GM12873 (cell line): ENCODE measurements at regions not wholly inside any gene's neighbourhood (a gene's known extent, or its start where the extent isn't known, plus 50 kb on each side); places are given as distances from the start of the nearest gene placed in this dataset.

Experiments used
- CTCF ChIP-seq: IDR thresholded peaks from 2 replicates; pipeline ENCODE4 v1.5.1; 2012; ENCODE audit warnings: low read depth, mild to moderate bottlenecking, moderate library complexity, low read length, control low read depth; ENCODE audit not compliant: insufficient read depth; ENCODE audit errors: missing control alignments

DNA sequence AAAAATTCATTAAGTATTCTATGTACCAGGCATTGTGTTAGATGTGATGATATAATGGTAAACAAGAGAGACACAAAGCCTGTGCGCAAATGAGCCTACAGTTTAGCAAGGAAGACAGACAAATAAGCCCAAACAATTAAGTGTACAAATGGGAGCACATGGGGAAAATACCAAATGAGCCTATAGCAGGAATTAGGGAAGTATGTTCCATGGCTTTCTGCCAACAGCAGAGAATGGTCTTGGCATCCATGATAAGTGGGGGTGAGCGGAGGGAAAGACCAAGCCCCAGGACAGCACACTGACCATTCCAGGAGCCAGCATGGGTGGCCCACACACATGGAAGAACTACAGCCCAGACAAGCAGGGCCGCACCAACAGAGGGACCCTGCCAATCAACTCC lies 369.7 kb downstream of the DEPDC1B start:
- TF ChIP-seq CTCF: no peak

GRCh38 chr5:60325870-60326269 lies 374.1 kb downstream of the DEPDC1B start:
- TF ChIP-seq CTCF: no peak

- no peak for TF ChIP-seq CTCF
Observed at GRCh38 chr5:60323596-60323995, 376.4 kb downstream of the DEPDC1B start.

GRCh38 chr5:60312098-60312497 lies 387.9 kb downstream of the DEPDC1B start:
- no peak for TF ChIP-seq CTCF

DNA sequence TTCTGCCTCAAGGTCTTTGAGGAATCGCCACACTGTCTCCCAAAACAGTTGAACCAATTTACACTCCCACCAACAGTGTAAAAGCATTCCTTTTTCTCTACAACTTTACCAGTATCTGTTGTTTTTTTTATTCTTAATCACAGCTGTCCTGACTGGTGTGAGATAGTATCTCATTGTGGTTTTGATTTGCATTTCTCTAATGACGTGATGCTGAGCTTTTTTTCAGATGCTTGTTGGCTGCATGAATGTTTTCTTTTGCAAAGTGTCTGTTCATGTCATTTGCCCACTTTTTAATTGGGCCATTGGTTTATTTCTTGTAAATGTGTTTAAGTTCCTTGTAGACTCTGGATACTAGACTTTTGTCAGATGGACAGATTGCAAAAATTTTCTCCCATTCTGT lies 400.0 kb downstream of the DEPDC1B start:
- no peak for TF ChIP-seq CTCF

- no peak for TF ChIP-seq CTCF
Observed at GRCh38 chr5:60297658-60298057, 402.3 kb downstream of the DEPDC1B start.

DNA sequence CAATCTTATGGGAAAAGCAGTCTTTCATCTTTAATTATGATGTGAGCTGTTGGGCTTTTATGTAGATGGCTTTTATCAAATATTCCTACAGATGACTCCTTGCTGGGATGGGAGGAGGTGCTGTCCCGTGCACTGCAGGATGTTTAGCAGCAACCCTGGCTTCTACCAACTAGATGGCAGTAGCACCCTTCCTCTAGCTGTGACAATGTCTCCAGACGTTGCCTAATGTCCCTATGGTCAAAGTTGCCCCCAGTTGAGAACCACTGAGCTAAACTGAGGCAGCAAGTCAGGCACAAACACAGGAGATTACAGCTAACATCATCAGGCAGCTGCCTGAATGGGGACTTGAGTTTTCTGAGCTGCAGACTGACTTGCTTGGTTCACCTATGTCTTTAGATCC lies 401.9 kb upstream of the PDE4D start:
- peak; percentile 79 for TF ChIP-seq CTCF
